GM12878 (cell line): ENCODE measurements at regions not wholly inside any gene's neighbourhood (a gene's known extent, or its start where the extent isn't known, plus 50 kb on each side); places are given as distances from the start of the nearest gene placed in this dataset.

Source experiments
- BRCA1 ChIP-seq: IDR thresholded peaks from 2 replicates; pipeline ENCODE4 v1.6.1; 2011; ENCODE audit warnings: low read depth, low read length, improper control_type of control experiment
- CBFB ChIP-seq: IDR thresholded peaks from 2 replicates; pipeline ENCODE4 v1.6.1; 2016; ENCODE audit warnings: antibody characterized with exemption, low read depth
- CTCF ChIP-seq, 3 experiments: IDR thresholded peaks in 2 of 3; conservative IDR thresholded peaks in 1 of 3; 2 replicates each; pipeline ENCODE4 v1.5.1; 2011; ENCODE audit warnings: low read depth in 3 of 3, low read length in 3 of 3, mild to moderate bottlenecking in 3 of 3, control low read depth in 2 of 3, moderate library complexity in 2 of 3, inconsistent platforms in 1 of 3, mixed read lengths in 1 of 3; ENCODE audit not compliant: control insufficient read depth in 2 of 3, insufficient read depth in 1 of 3; ENCODE audit errors: extremely low read depth in 1 of 3
- E2F4 ChIP-seq: IDR thresholded peaks from 2 replicates; pipeline ENCODE4 v1.6.1; 2012; ENCODE audit warnings: low read depth, low read length, improper control_type of control experiment
- EZH2 ChIP-seq: IDR thresholded peaks from 2 replicates; pipeline ENCODE4 v1.6.1; 2012; ENCODE audit warnings: low read depth, mild to moderate bottlenecking, control low read depth, inconsistent platforms, low read length, borderline replicate concordance; ENCODE audit not compliant: control insufficient read depth
- PKNOX1 ChIP-seq: fragments of 450-650 bp; IDR thresholded peaks from 2 replicates; pipeline ENCODE4 v1.6.1; 2016; ENCODE audit warnings: mild to moderate bottlenecking
- TF ChIP-seq, protein P1 (sequence below): IDR thresholded peaks from 2 replicates; pipeline ENCODE4 v1.6.1; 2011; ENCODE audit warnings: mild to moderate bottlenecking, low read depth, low read length, moderate library complexity; ENCODE audit not compliant: insufficient replicate concordance
- TF ChIP-seq, protein P2 (sequence below): fragments of 450-650 bp; formaldehyde crosslinking; IDR thresholded peaks from 2 replicates; pipeline ENCODE4 v1.4.0; 2020; ENCODE audit warnings: mild to moderate bottlenecking, moderate library complexity

DNA sequence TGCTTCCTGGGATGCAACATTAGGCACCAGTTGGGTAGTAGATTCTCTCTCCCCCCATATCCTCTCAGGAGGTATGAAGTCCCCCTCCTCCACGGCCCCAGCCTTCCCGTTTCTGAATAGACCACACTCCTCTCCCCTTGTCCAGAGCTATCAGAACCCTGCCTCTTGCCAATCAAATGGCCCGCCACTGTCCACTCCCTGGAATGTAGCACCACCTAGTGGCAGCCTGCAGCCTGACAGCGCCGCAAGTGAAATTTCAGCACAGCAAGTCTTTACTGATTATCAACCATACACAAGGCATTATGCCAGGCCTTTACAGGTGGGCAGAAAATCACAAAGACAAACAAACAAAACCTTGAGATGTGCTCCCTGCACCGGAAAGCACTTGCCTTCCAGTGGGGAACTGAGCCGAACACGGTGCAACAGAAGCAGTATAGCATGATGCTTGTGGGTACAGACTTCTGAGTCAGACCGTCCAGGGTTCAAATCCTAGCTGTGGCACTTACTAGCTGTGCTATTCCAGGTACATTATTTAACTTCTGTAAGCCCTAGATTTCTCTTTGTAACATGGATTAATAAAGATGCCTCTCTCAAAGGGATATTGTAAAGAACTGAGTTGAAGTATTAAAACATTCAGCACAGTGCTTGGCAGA, 174.0 kb downstream of the SMAD2 start (continued):
- TF ChIP-seq E2F4 = peak; percentile 65
- no peak for TF ChIP-seq BRCA1
- TF ChIP-seq, protein P1, sequence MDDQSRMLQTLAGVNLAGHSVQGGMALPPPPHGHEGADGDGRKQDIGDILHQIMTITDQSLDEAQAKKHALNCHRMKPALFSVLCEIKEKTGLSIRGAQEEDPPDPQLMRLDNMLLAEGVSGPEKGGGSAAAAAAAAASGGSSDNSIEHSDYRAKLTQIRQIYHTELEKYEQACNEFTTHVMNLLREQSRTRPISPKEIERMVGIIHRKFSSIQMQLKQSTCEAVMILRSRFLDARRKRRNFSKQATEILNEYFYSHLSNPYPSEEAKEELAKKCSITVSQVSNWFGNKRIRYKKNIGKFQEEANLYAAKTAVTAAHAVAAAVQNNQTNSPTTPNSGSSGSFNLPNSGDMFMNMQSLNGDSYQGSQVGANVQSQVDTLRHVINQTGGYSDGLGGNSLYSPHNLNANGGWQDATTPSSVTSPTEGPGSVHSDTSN = peak; percentile 6
- no peak for TF ChIP-seq EZH2
- peak; percentile 88 to 98 (median 94) for TF ChIP-seq CTCF (IDR thresholded peaks at IDR 0.05 in 2 of 3, conservative IDR thresholded peaks at IDR 0.05 in 1 of 3; ENCODE audit: control insufficient read depth in 2 of 3, extremely low read depth in 1 of 3, insufficient read depth in 1 of 3, low read depth in 3 of 3, low read length in 3 of 3)
- TF ChIP-seq PKNOX1 = peak; percentile 66
- TF ChIP-seq, protein P2, sequence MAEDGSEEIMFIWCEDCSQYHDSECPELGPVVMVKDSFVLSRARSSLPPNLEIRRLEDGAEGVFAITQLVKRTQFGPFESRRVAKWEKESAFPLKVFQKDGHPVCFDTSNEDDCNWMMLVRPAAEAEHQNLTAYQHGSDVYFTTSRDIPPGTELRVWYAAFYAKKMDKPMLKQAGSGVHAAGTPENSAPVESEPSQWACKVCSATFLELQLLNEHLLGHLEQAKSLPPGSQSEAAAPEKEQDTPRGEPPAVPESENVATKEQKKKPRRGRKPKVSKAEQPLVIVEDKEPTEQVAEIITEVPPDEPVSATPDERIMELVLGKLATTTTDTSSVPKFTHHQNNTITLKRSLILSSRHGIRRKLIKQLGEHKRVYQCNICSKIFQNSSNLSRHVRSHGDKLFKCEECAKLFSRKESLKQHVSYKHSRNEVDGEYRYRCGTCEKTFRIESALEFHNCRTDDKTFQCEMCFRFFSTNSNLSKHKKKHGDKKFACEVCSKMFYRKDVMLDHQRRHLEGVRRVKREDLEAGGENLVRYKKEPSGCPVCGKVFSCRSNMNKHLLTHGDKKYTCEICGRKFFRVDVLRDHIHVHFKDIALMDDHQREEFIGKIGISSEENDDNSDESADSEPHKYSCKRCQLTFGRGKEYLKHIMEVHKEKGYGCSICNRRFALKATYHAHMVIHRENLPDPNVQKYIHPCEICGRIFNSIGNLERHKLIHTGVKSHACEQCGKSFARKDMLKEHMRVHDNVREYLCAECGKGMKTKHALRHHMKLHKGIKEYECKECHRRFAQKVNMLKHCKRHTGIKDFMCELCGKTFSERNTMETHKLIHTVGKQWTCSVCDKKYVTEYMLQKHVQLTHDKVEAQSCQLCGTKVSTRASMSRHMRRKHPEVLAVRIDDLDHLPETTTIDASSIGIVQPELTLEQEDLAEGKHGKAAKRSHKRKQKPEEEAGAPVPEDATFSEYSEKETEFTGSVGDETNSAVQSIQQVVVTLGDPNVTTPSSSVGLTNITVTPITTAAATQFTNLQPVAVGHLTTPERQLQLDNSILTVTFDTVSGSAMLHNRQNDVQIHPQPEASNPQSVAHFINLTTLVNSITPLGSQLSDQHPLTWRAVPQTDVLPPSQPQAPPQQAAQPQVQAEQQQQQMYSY (CRISPR knock-in tag) = no peak
- TF ChIP-seq CBFB = no peak
